HEK293 (cell line): ENCODE measurements at regions not wholly inside any gene's neighbourhood (a gene's known extent, or its start where the extent isn't known, plus 50 kb on each side); places are given as distances from the start of the nearest gene placed in this dataset.

Experiments
- CTCF ChIA-PET: fragments of 350-600 bp; formaldehyde crosslinking; extraction: SDS; loops from one replicate; lab custom pipeline; 2021; ENCODE audit warnings: antibody characterized with exemption; lab: Yijun Ruan, JAX
- POLR2A ChIA-PET: fragments of 300-600 bp; formaldehyde crosslinking; extraction: SDS; loops from one replicate; lab custom pipeline; 2020; ENCODE audit warnings: antibody characterized with exemption, inconsistent platforms; lab: Yijun Ruan, JAX
- H3K27ac ChIP-seq: fragments of 200-500 bp; sonication (Bioruptor generic); 2 replicates; pipeline ENCODE4 v1.5.1; 2014; ENCODE audit warnings: low read depth, low read length, control low read depth, inconsistent platforms; ENCODE audit errors: extremely low read depth
- H3K36me3 ChIP-seq, 2 experiments: fragments of 200-500 bp in 1 of 2; sonication (Bioruptor generic) in 1 of 2; 1 replicate in 1 of 2; 2 replicates in 1 of 2; pipeline ENCODE4 v1.5.1; 2014 to 2017; ENCODE audit warnings: inconsistent platforms in 2 of 2, low read length in 2 of 2; ENCODE audit not compliant: control insufficient read depth in 2 of 2, insufficient read depth in 1 of 2
- H3K4me1 ChIP-seq: fragments of 200-500 bp; sonication (Bioruptor generic); 2 replicates; pipeline ENCODE4 v1.5.1; 2014; ENCODE audit warnings: mild to moderate bottlenecking, low read length, inconsistent platforms; ENCODE audit not compliant: control insufficient read depth, insufficient read depth
- H3K4me3 ChIP-seq: 2 replicates; pipeline ENCODE4 v1.5.1; 2011; ENCODE audit warnings: low read depth, mild to moderate bottlenecking, control low read depth, low read length, moderate library complexity
- H3K9me3 ChIP-seq: fragments of 200-500 bp; sonication (Bioruptor generic); 2 replicates; pipeline ENCODE4 v1.5.1; 2014; ENCODE audit warnings: low read depth, low read length, inconsistent platforms; ENCODE audit not compliant: control insufficient read depth, insufficient read depth
- BCL11A ChIP-seq: fragments of 450-650 bp; formaldehyde crosslinking; IDR thresholded peaks from 2 replicates; pipeline ENCODE4 v1.5.1; 2016; ENCODE audit warnings: low read depth, missing biosample characterization, missing genetic modification characterization
- KLF8 ChIP-seq: fragments of 450-650 bp; formaldehyde crosslinking; IDR thresholded peaks from 2 replicates; pipeline ENCODE4 v1.5.1; 2016; ENCODE audit warnings: missing biosample characterization, missing genetic modification characterization
- OSR2 ChIP-seq: fragments of 450-650 bp; formaldehyde crosslinking; IDR thresholded peaks from 2 replicates; pipeline ENCODE4 v1.5.1; 2016; ENCODE audit warnings: missing biosample characterization, missing genetic modification characterization
- SCRT1 ChIP-seq: fragments of 450-650 bp; formaldehyde crosslinking; IDR thresholded peaks from 2 replicates; pipeline ENCODE4 v1.5.1; 2016; ENCODE audit warnings: missing biosample characterization, missing genetic modification characterization, borderline replicate concordance
- YY2 ChIP-seq: fragments of 450-650 bp; formaldehyde crosslinking; IDR thresholded peaks from 2 replicates; pipeline ENCODE4 v1.5.1; 2016; ENCODE audit warnings: missing biosample characterization, missing genetic modification characterization
- ZIC2 ChIP-seq: fragments of 450-650 bp; formaldehyde crosslinking; IDR thresholded peaks from 2 replicates; pipeline ENCODE4 v1.5.1; 2016; ENCODE audit warnings: missing biosample characterization, missing genetic modification characterization
- ZNF157 ChIP-seq: fragments of 450-650 bp; formaldehyde crosslinking; IDR thresholded peaks from 2 replicates; pipeline ENCODE4 v1.5.1; 2016; ENCODE audit warnings: missing biosample characterization, missing genetic modification characterization
- ZNF184 ChIP-seq: fragments of 450-650 bp; IDR thresholded peaks from 2 replicates; pipeline ENCODE4 v1.5.1; 2018; ENCODE audit warnings: missing biosample characterization, mild to moderate bottlenecking, missing genetic modification characterization
- ZNF19 ChIP-seq: fragments of 450-650 bp; formaldehyde crosslinking; IDR thresholded peaks from 2 replicates; pipeline ENCODE4; 2016; ENCODE audit warnings: missing biosample characterization, missing genetic modification characterization, low read depth
- ZNF2 ChIP-seq: fragments of 450-650 bp; formaldehyde crosslinking; IDR thresholded peaks from 2 replicates; pipeline ENCODE4 v1.5.1; 2016; ENCODE audit warnings: missing biosample characterization, missing genetic modification characterization
- ZNF202 ChIP-seq: fragments of 450-650 bp; formaldehyde crosslinking; IDR thresholded peaks from 2 replicates; pipeline ENCODE4 v1.5.1; 2016; ENCODE audit warnings: missing biosample characterization, missing genetic modification characterization, borderline replicate concordance
- ZNF335 ChIP-seq: fragments of 450-650 bp; formaldehyde crosslinking; conservative IDR thresholded peaks from 2 replicates; pipeline ENCODE4 v1.5.1; 2016; ENCODE audit warnings: missing biosample characterization, missing genetic modification characterization
- ZNF416 ChIP-seq: fragments of 450-650 bp; formaldehyde crosslinking; IDR thresholded peaks from 2 replicates; pipeline ENCODE4 v1.5.1; 2016; ENCODE audit warnings: missing biosample characterization, missing genetic modification characterization
- ZNF433 ChIP-seq: fragments of 450-650 bp; formaldehyde crosslinking; IDR thresholded peaks from 2 replicates; pipeline ENCODE4 v1.5.1; 2016; ENCODE audit warnings: missing biosample characterization, missing genetic modification characterization, low read depth
- ZNF48 ChIP-seq: fragments of 450-650 bp; formaldehyde crosslinking; IDR thresholded peaks from 2 replicates; pipeline ENCODE4 v1.5.1; 2016; ENCODE audit warnings: missing biosample characterization, missing genetic modification characterization
- ZNF501 ChIP-seq: fragments of 450-650 bp; formaldehyde crosslinking; IDR thresholded peaks from 2 replicates; pipeline ENCODE4 v1.5.1; 2016; ENCODE audit warnings: missing biosample characterization, missing genetic modification characterization
- ZNF629 ChIP-seq: fragments of 450-650 bp; formaldehyde crosslinking; IDR thresholded peaks from 2 replicates; pipeline ENCODE4 v1.5.1; 2017; ENCODE audit warnings: missing biosample characterization, missing genetic modification characterization
- ZNF76 ChIP-seq: fragments of 450-650 bp; formaldehyde crosslinking; IDR thresholded peaks from 2 replicates; pipeline ENCODE4; 2016; ENCODE audit warnings: low read depth, missing biosample characterization, missing genetic modification characterization, borderline replicate concordance
- ZSCAN16 ChIP-seq: fragments of 450-650 bp; formaldehyde crosslinking; IDR thresholded peaks from 2 replicates; pipeline ENCODE4 v1.5.1; 2016; ENCODE audit warnings: missing biosample characterization, missing genetic modification characterization
- ZSCAN23 ChIP-seq: fragments of 450-650 bp; formaldehyde crosslinking; IDR thresholded peaks from 2 replicates; pipeline ENCODE4 v1.5.1; 2016; ENCODE audit warnings: missing biosample characterization, missing genetic modification characterization
- TF ChIP-seq, protein P1 (sequence below): fragments of 450-650 bp; formaldehyde crosslinking; IDR thresholded peaks from 2 replicates; pipeline ENCODE4; 2016; ENCODE audit warnings: missing biosample characterization, missing genetic modification characterization
- TF ChIP-seq, protein P2 (sequence below): fragments of 450-650 bp; formaldehyde crosslinking; IDR thresholded peaks from 2 replicates; pipeline ENCODE4 v1.5.0; 2017; ENCODE audit warnings: missing biosample characterization, missing genetic modification characterization, borderline replicate concordance
- TF ChIP-seq, protein P3 (sequence below): fragments of 450-650 bp; formaldehyde crosslinking; IDR thresholded peaks from 2 replicates; pipeline ENCODE4 v1.5.1; 2016; ENCODE audit warnings: missing biosample characterization, missing genetic modification characterization
- TF ChIP-seq, protein P4 (sequence below): fragments of 450-650 bp; formaldehyde crosslinking; IDR thresholded peaks from 2 replicates; pipeline ENCODE4 v1.5.1; 2016; ENCODE audit warnings: missing biosample characterization, missing genetic modification characterization
- TF ChIP-seq, protein P5 (sequence below): sonication (generic); formaldehyde crosslinking; IDR thresholded peaks from 2 replicates; pipeline ENCODE4 v1.8.1; 2022; ENCODE audit warnings: mild to moderate bottlenecking, moderate library complexity, missing genetic modification reagents

DNA sequence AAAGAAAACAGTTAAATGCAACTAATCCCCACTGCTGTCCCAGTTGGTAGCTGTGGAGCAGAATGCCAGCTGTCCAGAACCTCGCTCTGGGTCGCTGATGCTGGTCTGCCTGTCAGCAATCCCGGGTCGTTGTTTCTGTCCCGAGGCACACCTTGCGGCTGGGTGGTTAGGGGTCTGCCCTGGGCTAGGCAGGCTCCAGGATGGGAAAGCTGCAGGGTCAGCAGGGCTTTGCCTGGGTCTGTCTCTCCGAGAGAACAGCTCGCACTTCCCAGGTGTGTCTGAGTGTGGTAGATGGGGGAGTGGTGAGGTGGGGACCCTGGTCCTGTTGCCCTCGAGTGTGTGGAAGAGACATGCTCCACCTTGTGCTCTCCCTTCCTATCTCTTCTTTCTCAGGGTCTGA is 261.2 kb downstream of the CLIC5 start:
- ChIA-PET POLR2A (no interaction called here), CTCF (interaction anchor here (0.6 kb wide), 1 partner anchor 38 kb away, joined by 3 read pairs; no protein-coding TSS in a partner anchor)
- TF ChIP-seq, protein P1, sequence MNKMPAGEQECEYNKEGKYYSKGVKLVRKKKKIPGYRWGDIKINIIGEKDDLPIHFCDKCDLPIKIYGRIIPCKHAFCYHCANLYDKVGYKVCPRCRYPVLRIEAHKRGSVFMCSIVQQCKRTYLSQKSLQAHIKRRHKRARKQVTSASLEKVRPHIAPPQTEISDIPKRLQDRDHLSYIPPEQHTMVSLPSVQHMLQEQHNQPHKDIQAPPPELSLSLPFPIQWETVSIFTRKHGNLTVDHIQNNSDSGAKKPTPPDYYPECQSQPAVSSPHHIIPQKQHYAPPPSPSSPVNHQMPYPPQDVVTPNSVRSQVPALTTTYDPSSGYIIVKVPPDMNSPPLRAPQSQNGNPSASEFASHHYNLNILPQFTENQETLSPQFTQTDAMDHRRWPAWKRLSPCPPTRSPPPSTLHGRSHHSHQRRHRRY (tag by site-specific recombination), result no peak
- TF ChIP-seq, protein P2, sequence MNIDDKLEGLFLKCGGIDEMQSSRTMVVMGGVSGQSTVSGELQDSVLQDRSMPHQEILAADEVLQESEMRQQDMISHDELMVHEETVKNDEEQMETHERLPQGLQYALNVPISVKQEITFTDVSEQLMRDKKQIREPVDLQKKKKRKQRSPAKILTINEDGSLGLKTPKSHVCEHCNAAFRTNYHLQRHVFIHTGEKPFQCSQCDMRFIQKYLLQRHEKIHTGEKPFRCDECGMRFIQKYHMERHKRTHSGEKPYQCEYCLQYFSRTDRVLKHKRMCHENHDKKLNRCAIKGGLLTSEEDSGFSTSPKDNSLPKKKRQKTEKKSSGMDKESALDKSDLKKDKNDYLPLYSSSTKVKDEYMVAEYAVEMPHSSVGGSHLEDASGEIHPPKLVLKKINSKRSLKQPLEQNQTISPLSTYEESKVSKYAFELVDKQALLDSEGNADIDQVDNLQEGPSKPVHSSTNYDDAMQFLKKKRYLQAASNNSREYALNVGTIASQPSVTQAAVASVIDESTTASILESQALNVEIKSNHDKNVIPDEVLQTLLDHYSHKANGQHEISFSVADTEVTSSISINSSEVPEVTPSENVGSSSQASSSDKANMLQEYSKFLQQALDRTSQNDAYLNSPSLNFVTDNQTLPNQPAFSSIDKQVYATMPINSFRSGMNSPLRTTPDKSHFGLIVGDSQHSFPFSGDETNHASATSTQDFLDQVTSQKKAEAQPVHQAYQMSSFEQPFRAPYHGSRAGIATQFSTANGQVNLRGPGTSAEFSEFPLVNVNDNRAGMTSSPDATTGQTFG (tag by site-specific recombination), result no peak
- TF ChIP-seq ZNF184 (tag by site-specific recombination) (no peak), ZSCAN23 (tag by site-specific recombination) (no peak), BCL11A (tag by site-specific recombination) (no peak), ZNF433 (no peak), KLF8 (tag by site-specific recombination) (no peak), YY2 (tag by site-specific recombination) (no peak), ZNF76 (tag by site-specific recombination) (no peak)
- TF ChIP-seq, protein P3, sequence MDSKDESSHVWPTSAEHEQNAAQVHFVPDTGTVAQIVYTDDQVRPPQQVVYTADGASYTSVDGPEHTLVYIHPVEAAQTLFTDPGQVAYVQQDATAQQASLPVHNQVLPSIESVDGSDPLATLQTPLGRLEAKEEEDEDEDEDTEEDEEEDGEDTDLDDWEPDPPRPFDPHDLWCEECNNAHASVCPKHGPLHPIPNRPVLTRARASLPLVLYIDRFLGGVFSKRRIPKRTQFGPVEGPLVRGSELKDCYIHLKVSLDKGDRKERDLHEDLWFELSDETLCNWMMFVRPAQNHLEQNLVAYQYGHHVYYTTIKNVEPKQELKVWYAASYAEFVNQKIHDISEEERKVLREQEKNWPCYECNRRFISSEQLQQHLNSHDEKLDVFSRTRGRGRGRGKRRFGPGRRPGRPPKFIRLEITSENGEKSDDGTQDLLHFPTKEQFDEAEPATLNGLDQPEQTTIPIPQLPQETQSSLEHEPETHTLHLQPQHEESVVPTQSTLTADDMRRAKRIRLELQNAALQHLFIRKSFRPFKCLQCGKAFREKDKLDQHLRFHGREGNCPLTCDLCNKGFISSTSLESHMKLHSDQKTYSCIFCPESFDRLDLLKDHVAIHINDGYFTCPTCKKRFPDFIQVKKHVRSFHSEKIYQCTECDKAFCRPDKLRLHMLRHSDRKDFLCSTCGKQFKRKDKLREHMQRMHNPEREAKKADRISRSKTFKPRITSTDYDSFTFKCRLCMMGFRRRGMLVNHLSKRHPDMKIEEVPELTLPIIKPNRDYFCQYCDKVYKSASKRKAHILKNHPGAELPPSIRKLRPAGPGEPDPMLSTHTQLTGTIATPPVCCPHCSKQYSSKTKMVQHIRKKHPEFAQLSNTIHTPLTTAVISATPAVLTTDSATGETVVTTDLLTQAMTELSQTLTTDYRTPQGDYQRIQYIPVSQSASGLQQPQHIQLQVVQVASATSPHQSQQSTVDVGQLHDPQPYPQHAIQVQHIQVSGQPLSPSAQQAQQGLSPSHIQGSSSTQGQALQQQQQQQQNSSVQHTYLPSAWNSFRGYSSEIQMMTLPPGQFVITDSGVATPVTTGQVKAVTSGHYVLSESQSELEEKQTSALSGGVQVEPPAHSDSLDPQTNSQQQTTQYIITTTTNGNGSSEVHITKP (tag by site-specific recombination), result no peak
- TF ChIP-seq, protein P4, sequence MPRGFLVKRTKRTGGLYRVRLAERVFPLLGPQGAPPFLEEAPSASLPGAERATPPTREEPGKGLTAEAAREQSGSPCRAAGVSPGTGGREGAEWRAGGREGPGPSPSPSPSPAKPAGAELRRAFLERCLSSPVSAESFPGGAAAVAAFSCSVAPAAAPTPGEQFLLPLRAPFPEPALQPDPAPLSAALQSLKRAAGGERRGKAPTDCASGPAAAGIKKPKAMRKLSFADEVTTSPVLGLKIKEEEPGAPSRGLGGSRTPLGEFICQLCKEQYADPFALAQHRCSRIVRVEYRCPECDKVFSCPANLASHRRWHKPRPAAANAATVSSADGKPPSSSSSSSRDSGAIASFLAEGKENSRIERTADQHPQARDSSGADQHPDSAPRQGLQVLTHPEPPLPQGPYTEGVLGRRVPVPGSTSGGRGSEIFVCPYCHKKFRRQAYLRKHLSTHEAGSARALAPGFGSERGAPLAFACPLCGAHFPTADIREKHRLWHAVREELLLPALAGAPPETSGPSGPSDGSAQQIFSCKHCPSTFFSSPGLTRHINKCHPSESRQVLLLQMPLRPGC (tag by site-specific recombination), result no peak
- Histone ChIP-seq H3K4me3 (no peak overlapping the region), H3K4me1 (no peaks in the 10 kb centered on the region), H3K9me3 (no peaks in the 10 kb centered on the region), H3K36me3 (no peaks in the 10 kb centered on the region), H3K27ac (no peak overlapping the region)

DNA sequence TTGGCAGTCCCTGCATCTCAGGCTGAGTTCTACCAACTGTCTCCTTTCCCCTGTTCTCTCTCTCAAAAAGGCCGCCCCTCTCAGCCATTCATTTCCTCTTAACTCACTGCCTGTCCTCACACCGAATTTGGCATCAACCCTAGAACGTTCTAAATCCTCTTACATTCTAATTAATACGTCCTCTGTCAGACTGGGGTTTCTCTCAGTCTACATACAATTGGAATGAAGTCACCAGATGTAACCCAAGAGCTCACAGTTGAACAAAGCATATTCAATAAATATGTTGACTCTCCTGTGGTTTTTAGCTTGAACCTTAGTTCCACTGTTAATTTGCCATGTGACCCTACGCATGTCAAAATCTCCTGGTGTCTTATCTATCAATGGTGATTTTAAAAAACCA is 269.6 kb downstream of the CLIC5 start:
- no peaks in the 10 kb centered on the region for H3K4me1 ChIP-seq
- H3K4me3 ChIP-seq, result no peak overlapping the region
- no peak overlapping the region for H3K27ac ChIP-seq
- H3K9me3 ChIP-seq, result no peaks in the 10 kb centered on the region
- POLR2A ChIA-PET, result interaction anchor here (1.0 kb wide), 1 partner anchor 9 kb away, joined by 4 read pairs; no protein-coding TSS in a partner anchor
- no peaks in the 10 kb centered on the region for H3K36me3 ChIP-seq
- CTCF ChIA-PET, result interaction anchor here (0.6 to 1.4 kb wide), 3 partner anchors 23 to 940 kb away, joined by 3 to 4 read pairs (median 3); no protein-coding TSS in a partner anchor
- TF ChIP-seq ZNF48 (tag by site-specific recombination) (no peak), ZNF2 (tag by site-specific recombination) (no peak), SCRT1 (tag by site-specific recombination) (no peak), ZNF202 (tag by site-specific recombination) (no peak), ZNF19 (no peak), ZSCAN16 (tag by site-specific recombination) (no peak), ZNF629 (no peak), ZIC2 (tag by site-specific recombination) (no peak), ZNF157 (tag by site-specific recombination) (no peak), ZNF501 (no peak), ZNF335 (tag by site-specific recombination) (no peak), OSR2 (tag by site-specific recombination) (no peak), ZNF416 (tag by site-specific recombination) (no peak)
- TF ChIP-seq, protein P5, sequence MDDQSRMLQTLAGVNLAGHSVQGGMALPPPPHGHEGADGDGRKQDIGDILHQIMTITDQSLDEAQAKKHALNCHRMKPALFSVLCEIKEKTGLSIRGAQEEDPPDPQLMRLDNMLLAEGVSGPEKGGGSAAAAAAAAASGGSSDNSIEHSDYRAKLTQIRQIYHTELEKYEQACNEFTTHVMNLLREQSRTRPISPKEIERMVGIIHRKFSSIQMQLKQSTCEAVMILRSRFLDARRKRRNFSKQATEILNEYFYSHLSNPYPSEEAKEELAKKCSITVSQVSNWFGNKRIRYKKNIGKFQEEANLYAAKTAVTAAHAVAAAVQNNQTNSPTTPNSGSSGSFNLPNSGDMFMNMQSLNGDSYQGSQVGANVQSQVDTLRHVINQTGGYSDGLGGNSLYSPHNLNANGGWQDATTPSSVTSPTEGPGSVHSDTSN (CRISPR knock-in tag), result no peak
